ENCODE measurements at regions not wholly inside any gene's neighbourhood (a gene's known extent, or its start where the extent isn't known, plus 50 kb on each side); places are given as distances from the start of the nearest gene placed in this dataset.

DNA sequence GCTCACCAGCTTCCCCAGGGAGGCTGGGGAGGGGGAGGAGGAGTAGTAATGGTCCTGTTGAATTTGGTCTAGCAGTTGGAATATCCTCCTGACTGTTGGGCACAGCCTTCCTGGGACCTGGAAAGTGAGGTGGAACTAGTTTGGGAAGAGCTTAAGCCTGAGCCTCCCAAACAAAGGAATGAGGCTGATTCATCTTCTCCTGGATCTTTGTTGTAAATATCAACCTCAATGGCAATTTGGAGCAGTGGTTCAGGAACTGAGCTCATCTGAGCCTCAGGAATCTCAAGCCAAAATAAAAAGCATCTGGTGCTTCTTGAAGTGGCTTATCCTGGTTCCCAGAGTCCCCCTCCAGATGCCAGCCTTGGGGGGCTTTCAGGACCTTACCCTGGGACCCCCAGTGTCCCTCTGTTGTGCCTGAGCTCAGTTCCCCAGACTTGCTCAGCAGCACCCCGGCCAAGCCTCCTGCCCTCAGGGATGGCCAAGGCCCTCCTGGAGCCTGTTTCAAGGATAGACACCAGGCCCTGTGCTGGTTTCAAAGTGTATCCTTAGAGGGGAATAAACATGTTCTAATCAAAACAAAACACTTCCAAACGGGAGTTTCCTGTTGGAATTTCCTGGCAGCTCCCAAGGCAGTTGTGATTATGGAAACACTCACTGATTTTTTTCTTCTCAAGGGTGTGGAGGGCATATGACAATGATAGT is 112.6 kb downstream of the DDX1 start:
- H3K27ac ChIP-seq = no peak overlapping the region
- no peak overlapping the region for H3K4me2 ChIP-seq
- ChIA-PET CTCF (no interaction called here), POLR2A (no interaction called here)
- TF ChIP-seq FOSB (CRISPR knock-in tag; IDR thresholded peaks at IDR 0.05) = no peak
- no peak for TF ChIP-seq CHD4 (IDR thresholded peaks at IDR 0.05; ENCODE audit: borderline replicate concordance)
- TF ChIP-seq MAZ (IDR thresholded peaks at IDR 0.05; ENCODE audit: borderline replicate concordance, low read depth, low read length) = no peak
- no peak for TF ChIP-seq JUNB (IDR thresholded peaks at IDR 0.05)
- no peak for TF ChIP-seq ZNF302 (CRISPR knock-in tag; IDR thresholded peaks at IDR 0.05)
- TF ChIP-seq TP53 (CRISPR knock-in tag; IDR thresholded peaks at IDR 0.05) = no peak
- no peak for TF ChIP-seq ELK1 (IDR thresholded peaks at IDR 0.05; ENCODE audit: low read depth, low read length)
- TF ChIP-seq HOXA7 (CRISPR knock-in tag; IDR thresholded peaks at IDR 0.05) = no peak
- no peak for TF ChIP-seq HEYL (CRISPR knock-in tag; IDR thresholded peaks at IDR 0.05)
- no peak for TF ChIP-seq NPAS2 (CRISPR knock-in tag; IDR thresholded peaks at IDR 0.05; ENCODE audit: borderline replicate concordance)
- TF ChIP-seq ATOH8 (CRISPR knock-in tag; IDR thresholded peaks at IDR 0.05; ENCODE audit: low read depth) = no peak
- no peak for TF ChIP-seq RCOR1 (IDR thresholded peaks at IDR 0.05; ENCODE audit: low read depth, low read length)
- no peak for TF ChIP-seq POLR2AphosphoS2 (conservative IDR thresholded peaks at IDR 0.05; ENCODE audit: low read length)
- TF ChIP-seq USF2 (IDR thresholded peaks at IDR 0.05) = no peak
- no peak for TF ChIP-seq ZC3H11A (IDR thresholded peaks at IDR 0.05)
- H3K4me3 ChIP-seq = no peak overlapping the region
- H3K9me3 ChIP-seq = no peaks in the 10 kb centered on the region
- no peak for DNase-seq (ENCODE audit: low read depth in 1 of 2, low spot score in 1 of 2)
- no peak for ATAC-seq
- no peak for FAIRE-seq
- WGBS (ENCODE audit: missing lambda C conversion rate) = 6% methylated on average over 2 of the region's 2 CpGs
- H3K4me1 ChIP-seq = 0 out of 3 replicates have a peak, but pooled peaks cover under 1% of the 10 kb centered on the region

- ChIA-PET POLR2A (no interaction called here), CTCF (no interaction called here)
- ATAC-seq = no peak
Measured at GRCh38 chr2:15704788-15705115, 113.1 kb downstream of the DDX1 start.

More at GRCh38 chr2:15704788-15705115, 113.1 kb downstream of the DDX1 start:
- H3K27ac ChIP-seq = no peak overlapping the region
- TF ChIP-seq RFX5 (IDR thresholded peaks at IDR 0.05) (no peak), HOXB5 (CRISPR knock-in tag; IDR thresholded peaks at IDR 0.05) (no peak), GATA3 (IDR thresholded peaks at IDR 0.05; ENCODE audit: borderline replicate concordance) (no peak), CHD2 (IDR thresholded peaks at IDR 0.05; ENCODE audit: low read length, partially characterized antibody) (no peak), EP300 (IDR thresholded peaks at IDR 0.05) (no peak), EHMT2 (IDR thresholded peaks at IDR 0.05; ENCODE audit: low read depth) (no peak), USF2 (IDR thresholded peaks at IDR 0.05) (no peak), BHLHE40 (IDR thresholded peaks at IDR 0.05; ENCODE audit: low read depth, low read length) (no peak), PHF8 (IDR thresholded peaks at IDR 0.05; ENCODE audit: borderline replicate concordance, low read depth) (no peak), MAFK (IDR thresholded peaks at IDR 0.05; ENCODE audit: partially characterized antibody) (no peak), JUNB (IDR thresholded peaks at IDR 0.05) (no peak), RAD21 (conservative IDR thresholded peaks at IDR 0.05 in 1 of 2, IDR thresholded peaks at IDR 0.05 in 1 of 2) (no peak), BCL3 (IDR thresholded peaks at IDR 0.05) (no peak), TFCP2L1 (CRISPR knock-in tag; IDR thresholded peaks at IDR 0.05) (no peak), CBX8 (IDR thresholded peaks at IDR 0.05) (no peak), RARB (CRISPR knock-in tag; IDR thresholded peaks at IDR 0.05) (no peak), MAZ (IDR thresholded peaks at IDR 0.05; ENCODE audit: borderline replicate concordance, low read depth, low read length) (no peak), HOXA7 (CRISPR knock-in tag; IDR thresholded peaks at IDR 0.05) (no peak), SMC3 (IDR thresholded peaks at IDR 0.05) (no peak)
- TF ChIP-seq, protein P1, sequence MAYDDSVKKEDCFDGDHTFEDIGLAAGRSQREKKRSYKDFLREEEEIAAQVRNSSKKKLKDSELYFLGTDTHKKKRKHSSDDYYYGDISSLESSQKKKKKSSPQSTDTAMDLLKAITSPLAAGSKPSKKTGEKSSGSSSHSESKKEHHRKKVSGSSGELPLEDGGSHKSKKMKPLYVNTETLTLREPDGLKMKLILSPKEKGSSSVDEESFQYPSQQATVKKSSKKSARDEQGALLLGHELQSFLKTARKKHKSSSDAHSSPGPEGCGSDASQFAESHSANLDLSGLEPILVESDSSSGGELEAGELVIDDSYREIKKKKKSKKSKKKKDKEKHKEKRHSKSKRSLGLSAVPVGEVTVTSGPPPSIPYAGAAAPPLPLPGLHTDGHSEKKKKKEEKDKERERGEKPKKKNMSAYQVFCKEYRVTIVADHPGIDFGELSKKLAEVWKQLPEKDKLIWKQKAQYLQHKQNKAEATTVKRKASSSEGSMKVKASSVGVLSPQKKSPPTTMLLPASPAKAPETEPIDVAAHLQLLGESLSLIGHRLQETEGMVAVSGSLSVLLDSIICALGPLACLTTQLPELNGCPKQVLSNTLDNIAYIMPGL (CRISPR knock-in tag; IDR thresholded peaks at IDR 0.05; ENCODE audit: borderline replicate concordance) = no peak
- no peak for DNase-seq (ENCODE audit: low read depth in 1 of 2, low spot score in 1 of 2)
- no peak overlapping the region for H3K4me3 ChIP-seq
- H3K4me2 ChIP-seq = no peak overlapping the region
- no peaks in the 10 kb centered on the region for H3K9me3 ChIP-seq
- FAIRE-seq = no peak
- WGBS (ENCODE audit: missing lambda C conversion rate) = 0% methylated on average over 1 of the region's 1 CpG
- H3K4me1 ChIP-seq = 0 out of 3 replicates have a peak, but pooled peaks cover 4% of the 10 kb centered on the region

Measured in A549 (cell line).